Panc1 (cell line): ENCODE measurements at regions not wholly inside any gene's neighbourhood (a gene's known extent, or its start where the extent isn't known, plus 50 kb on each side); places are given as distances from the start of the nearest gene placed in this dataset.

Experiments used
- POLR2AphosphoS5 ChIP-seq: IDR thresholded peaks from 2 replicates; pipeline ENCODE4 v1.6.1; 2012; ENCODE audit warnings: mild to moderate bottlenecking, low read depth, low read length, moderate library complexity
- SIN3A ChIP-seq: IDR thresholded peaks from 2 replicates; pipeline ENCODE4 v1.6.1; 2012; ENCODE audit warnings: low read depth, mild to moderate bottlenecking, low read length, moderate library complexity, borderline replicate concordance; ENCODE audit not compliant: insufficient read depth
- TCF7L2 ChIP-seq: IDR thresholded peaks from 2 replicates; pipeline ENCODE4 v1.6.1; 2011; ENCODE audit warnings: mild to moderate bottlenecking, low read depth, low read length, inconsistent platforms
- TF ChIP-seq, protein P1 (sequence below): fragments of 450-650 bp; IDR thresholded peaks from 2 replicates; pipeline ENCODE4 v1.5.1; 2017; ENCODE audit warnings: mild to moderate bottlenecking
- TF ChIP-seq, protein P2 (sequence below), 2 experiments: IDR thresholded peaks; 2 replicates each; pipeline ENCODE4 v1.6.1; 2011 to 2012; ENCODE audit warnings: low read depth in 2 of 2, control low read depth in 1 of 2, low read length in 1 of 2, mild to moderate bottlenecking in 1 of 2, moderate library complexity in 1 of 2; ENCODE audit not compliant: insufficient read depth in 1 of 2

- TF ChIP-seq, protein P1, sequence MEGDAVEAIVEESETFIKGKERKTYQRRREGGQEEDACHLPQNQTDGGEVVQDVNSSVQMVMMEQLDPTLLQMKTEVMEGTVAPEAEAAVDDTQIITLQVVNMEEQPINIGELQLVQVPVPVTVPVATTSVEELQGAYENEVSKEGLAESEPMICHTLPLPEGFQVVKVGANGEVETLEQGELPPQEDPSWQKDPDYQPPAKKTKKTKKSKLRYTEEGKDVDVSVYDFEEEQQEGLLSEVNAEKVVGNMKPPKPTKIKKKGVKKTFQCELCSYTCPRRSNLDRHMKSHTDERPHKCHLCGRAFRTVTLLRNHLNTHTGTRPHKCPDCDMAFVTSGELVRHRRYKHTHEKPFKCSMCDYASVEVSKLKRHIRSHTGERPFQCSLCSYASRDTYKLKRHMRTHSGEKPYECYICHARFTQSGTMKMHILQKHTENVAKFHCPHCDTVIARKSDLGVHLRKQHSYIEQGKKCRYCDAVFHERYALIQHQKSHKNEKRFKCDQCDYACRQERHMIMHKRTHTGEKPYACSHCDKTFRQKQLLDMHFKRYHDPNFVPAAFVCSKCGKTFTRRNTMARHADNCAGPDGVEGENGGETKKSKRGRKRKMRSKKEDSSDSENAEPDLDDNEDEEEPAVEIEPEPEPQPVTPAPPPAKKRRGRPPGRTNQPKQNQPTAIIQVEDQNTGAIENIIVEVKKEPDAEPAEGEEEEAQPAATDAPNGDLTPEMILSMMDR: no peak
- TF ChIP-seq TCF7L2 (no peak), POLR2AphosphoS5 (no peak), SIN3A (no peak)
- TF ChIP-seq, protein P2, sequence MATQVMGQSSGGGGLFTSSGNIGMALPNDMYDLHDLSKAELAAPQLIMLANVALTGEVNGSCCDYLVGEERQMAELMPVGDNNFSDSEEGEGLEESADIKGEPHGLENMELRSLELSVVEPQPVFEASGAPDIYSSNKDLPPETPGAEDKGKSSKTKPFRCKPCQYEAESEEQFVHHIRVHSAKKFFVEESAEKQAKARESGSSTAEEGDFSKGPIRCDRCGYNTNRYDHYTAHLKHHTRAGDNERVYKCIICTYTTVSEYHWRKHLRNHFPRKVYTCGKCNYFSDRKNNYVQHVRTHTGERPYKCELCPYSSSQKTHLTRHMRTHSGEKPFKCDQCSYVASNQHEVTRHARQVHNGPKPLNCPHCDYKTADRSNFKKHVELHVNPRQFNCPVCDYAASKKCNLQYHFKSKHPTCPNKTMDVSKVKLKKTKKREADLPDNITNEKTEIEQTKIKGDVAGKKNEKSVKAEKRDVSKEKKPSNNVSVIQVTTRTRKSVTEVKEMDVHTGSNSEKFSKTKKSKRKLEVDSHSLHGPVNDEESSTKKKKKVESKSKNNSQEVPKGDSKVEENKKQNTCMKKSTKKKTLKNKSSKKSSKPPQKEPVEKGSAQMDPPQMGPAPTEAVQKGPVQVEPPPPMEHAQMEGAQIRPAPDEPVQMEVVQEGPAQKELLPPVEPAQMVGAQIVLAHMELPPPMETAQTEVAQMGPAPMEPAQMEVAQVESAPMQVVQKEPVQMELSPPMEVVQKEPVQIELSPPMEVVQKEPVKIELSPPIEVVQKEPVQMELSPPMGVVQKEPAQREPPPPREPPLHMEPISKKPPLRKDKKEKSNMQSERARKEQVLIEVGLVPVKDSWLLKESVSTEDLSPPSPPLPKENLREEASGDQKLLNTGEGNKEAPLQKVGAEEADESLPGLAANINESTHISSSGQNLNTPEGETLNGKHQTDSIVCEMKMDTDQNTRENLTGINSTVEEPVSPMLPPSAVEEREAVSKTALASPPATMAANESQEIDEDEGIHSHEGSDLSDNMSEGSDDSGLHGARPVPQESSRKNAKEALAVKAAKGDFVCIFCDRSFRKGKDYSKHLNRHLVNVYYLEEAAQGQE (IDR thresholded peaks at IDR 0.05; ENCODE audit: insufficient read depth in 1 of 2, low read depth in 2 of 2, low read length in 1 of 2): no peak
Observed at GRCh38 chr4:75285837-75286236, 228.4 kb downstream of the RCHY1 start.
